Psoas muscle (tissue), 7 donors: ENCODE measurements at regions not wholly inside any gene's neighbourhood (a gene's known extent, or its start where the extent isn't known, plus 50 kb on each side); places are given as distances from the start of the nearest gene placed in this dataset.
"Not testable (repeated sequence)": the region's sequence is repeated elsewhere in the genome, so short reads cannot be mapped to it uniquely, and the experiment has no call there.

Experiments
- ATAC-seq, 4 donors: fragments of 200-7000 bp; cut with Tn5 transposase; one replicate each; pipeline ENCODE4 v1.9.1; 2020; ENCODE audit warnings: moderate library complexity in 3 of 4, mild to moderate bottlenecking in 2 of 4
- DNase-seq, 2 donors: peaks; one replicate each; pipeline ENCODE4 v3.0.0-alpha.2; 2020
- H3K27ac ChIP-seq: fragments of 200-600 bp; one replicate; pipeline ENCODE4 v1.8.0; 2022
- H3K27me3 ChIP-seq, 3 donors: fragments of 200-600 bp in 1 of 3; one replicate each; pipeline versions ENCODE4 v1.6.1 to v1.8.0; 2013 to 2022; ENCODE audit warnings: low read length in 2 of 3, mild to moderate bottlenecking in 2 of 3, moderate library complexity in 1 of 3; ENCODE audit not compliant: insufficient read depth in 3 of 3
- H3K36me3 ChIP-seq, 2 donors: fragments of 200-600 bp in 1 of 2; one replicate each; pipeline versions ENCODE4 v1.6.1 to v1.8.0; 2013 to 2022; ENCODE audit warnings: low read depth in 1 of 2, mild to moderate bottlenecking in 1 of 2, moderate library complexity in 1 of 2; ENCODE audit not compliant: insufficient read depth in 1 of 2
- H3K4me1 ChIP-seq: fragments of 200-600 bp; one replicate; pipeline ENCODE4 v1.8.0; 2022
- H3K4me3 ChIP-seq: fragments of 200-600 bp; one replicate; pipeline ENCODE4 v1.8.0; 2022; ENCODE audit warnings: mild to moderate bottlenecking
- H3K9me3 ChIP-seq: fragments of 200-600 bp; one replicate; pipeline ENCODE4 v1.8.0; 2022
- WGBS, 3 donors: extraction: QIAGEN DNeasy Blood & Tissue Kit; methylation state at CpG; one replicate each; pipeline versions ENCODE4 v1.1.6 to v1.1.7; 2013; 5-methylcytosine and 5-hydroxymethylcytosine counted together
- intact Hi-C, 2 donors: fragments of 100-400 bp; cut with DNase I; formaldehyde crosslinking; loops; one replicate each; pipeline versions ENCODE4 v1.11.0 to v1.14.2; 2022
- TF ChIP-seq, protein P1 (sequence below): fragments of 200-600 bp; IDR thresholded peaks from one replicate; pipeline ENCODE4 v1.8.0; 2022; ENCODE audit warnings: antibody characterized with exemption
- donor health status: healthy with polysubstance abuse.
- donor health status: DM: no; HTN: no; CAD: no; lungs with moderate emphysema.
- donor health status: Bipolar disorder and iron deficiency.
- donor health status: healthy.
- donor health status: DM: yes; HTN: yes; CAD: no.
- donor health status: DM: no; HTN: no; CAD: no.
- donor health status: DM: yes; HTN: yes; CAD: no.

GRCh38 chr12:82300611-82301010 lies 57.6 kb downstream of the CCDC59 start:
- TF ChIP-seq, protein P1, sequence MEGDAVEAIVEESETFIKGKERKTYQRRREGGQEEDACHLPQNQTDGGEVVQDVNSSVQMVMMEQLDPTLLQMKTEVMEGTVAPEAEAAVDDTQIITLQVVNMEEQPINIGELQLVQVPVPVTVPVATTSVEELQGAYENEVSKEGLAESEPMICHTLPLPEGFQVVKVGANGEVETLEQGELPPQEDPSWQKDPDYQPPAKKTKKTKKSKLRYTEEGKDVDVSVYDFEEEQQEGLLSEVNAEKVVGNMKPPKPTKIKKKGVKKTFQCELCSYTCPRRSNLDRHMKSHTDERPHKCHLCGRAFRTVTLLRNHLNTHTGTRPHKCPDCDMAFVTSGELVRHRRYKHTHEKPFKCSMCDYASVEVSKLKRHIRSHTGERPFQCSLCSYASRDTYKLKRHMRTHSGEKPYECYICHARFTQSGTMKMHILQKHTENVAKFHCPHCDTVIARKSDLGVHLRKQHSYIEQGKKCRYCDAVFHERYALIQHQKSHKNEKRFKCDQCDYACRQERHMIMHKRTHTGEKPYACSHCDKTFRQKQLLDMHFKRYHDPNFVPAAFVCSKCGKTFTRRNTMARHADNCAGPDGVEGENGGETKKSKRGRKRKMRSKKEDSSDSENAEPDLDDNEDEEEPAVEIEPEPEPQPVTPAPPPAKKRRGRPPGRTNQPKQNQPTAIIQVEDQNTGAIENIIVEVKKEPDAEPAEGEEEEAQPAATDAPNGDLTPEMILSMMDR = no peak
- intact Hi-C loops = no loop called here
- Histone ChIP-seq H3K9me3 (no peaks in the 10 kb centered on the region), H3K4me1 (no peaks in the 10 kb centered on the region), H3K27me3 (no peaks in the 10 kb centered on the region), H3K27ac (no peak overlapping the region), H3K36me3 (no peaks in the 10 kb centered on the region), H3K4me3 (no peak overlapping the region)
- 60 to 69% (median 60%) methylated on average over 3 of the region's 3 CpGs for WGBS, 3 donors
- no peak for DNase-seq
- no peak for ATAC-seq

GRCh38 chr12:82299319-82300025 lies 58.7 kb downstream of the CCDC59 start:
- no peak overlapping the region for H3K27ac ChIP-seq
- WGBS, 3 donors = 9 to 12% (median 10%) methylated on average over 2 of the region's 2 CpGs
- no peaks in the 10 kb centered on the region for H3K4me1 ChIP-seq
- no peaks in the 10 kb centered on the region for H3K27me3 ChIP-seq
- DNase-seq = no peak
- intact Hi-C loops = no loop called here
- ATAC-seq = no peak
- H3K4me3 ChIP-seq = no peak overlapping the region
- TF ChIP-seq, protein P1 = no peak
- no peaks in the 10 kb centered on the region for H3K9me3 ChIP-seq
- no peaks in the 10 kb centered on the region for H3K36me3 ChIP-seq

DNA sequence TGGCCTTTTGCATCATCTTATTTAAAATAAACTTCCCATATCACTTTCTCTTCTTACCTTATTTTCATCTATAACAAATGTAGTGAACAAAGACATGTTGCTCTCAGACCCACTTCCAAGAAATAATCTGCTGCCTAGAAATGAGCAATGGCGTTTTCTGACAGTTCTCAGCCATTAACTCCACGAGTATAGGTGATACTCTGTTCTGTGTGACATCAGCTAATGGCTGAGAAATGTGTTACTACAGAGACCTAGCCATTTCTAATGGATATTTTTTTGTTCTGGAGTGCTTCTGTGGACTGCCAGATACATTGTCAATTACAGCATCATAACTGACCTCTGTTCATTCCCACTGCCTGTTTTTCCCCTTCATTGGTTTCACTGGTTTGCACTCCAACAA lies 67.8 kb downstream of the CCDC59 start:
- no peaks in the 10 kb centered on the region for H3K4me1 ChIP-seq
- no peaks in the 10 kb centered on the region for H3K9me3 ChIP-seq
- H3K27me3 ChIP-seq = no peaks in the 10 kb centered on the region
- no peaks in the 10 kb centered on the region for H3K36me3 ChIP-seq
- H3K4me3 ChIP-seq = no peak overlapping the region
- DNase-seq (no peak), ATAC-seq (no peak)
- TF ChIP-seq, protein P1 = no peak
- H3K27ac ChIP-seq = no peak overlapping the region
- intact Hi-C loops = no loop called here
- 44 to 49% (median 47%) methylated on average over 2 of the region's 2 CpGs for WGBS, 3 donors

- WGBS, 3 donors = 0 to 18% (median 0%) methylated on average over 1 of the region's 1 CpG
- intact Hi-C loops, DNase-seq, H3K27ac ChIP-seq, H3K4me1 ChIP-seq, H3K4me3 ChIP-seq, ATAC-seq, H3K36me3 ChIP-seq, H3K9me3 ChIP-seq, H3K27me3 ChIP-seq: not testable (repeated sequence)
Observed at GRCh38 chr12:82281335-82281734, 76.9 kb downstream of the CCDC59 start.

GRCh38 chr12:82279536-82280058 lies 78.6 kb downstream of the CCDC59 start:
- no peak for DNase-seq
- H3K9me3 ChIP-seq = no peaks in the 10 kb centered on the region
- intact Hi-C loops = no loop called here
- no peak for ATAC-seq
- WGBS, 3 donors = 47 to 68% (median 59%) methylated on average over 3 of the region's 3 CpGs
- H3K27me3 ChIP-seq = no peaks in the 10 kb centered on the region
- H3K4me1 ChIP-seq = no peaks in the 10 kb centered on the region
- no peak overlapping the region for H3K27ac ChIP-seq
- H3K4me3 ChIP-seq = no peak overlapping the region
- H3K36me3 ChIP-seq = no peaks in the 10 kb centered on the region
- TF ChIP-seq, protein P1 = no peak
